Psoas muscle (tissue), 7 donors: ENCODE measurements at regions not wholly inside any gene's neighbourhood (a gene's known extent, or its start where the extent isn't known, plus 50 kb on each side); places are given as distances from the start of the nearest gene placed in this dataset.

Experiments
- ATAC-seq, 4 donors: fragments of 200-7000 bp; cut with Tn5 transposase; one replicate each; pipeline ENCODE4 v1.9.1; 2020; ENCODE audit warnings: moderate library complexity in 3 of 4, mild to moderate bottlenecking in 2 of 4
- DNase-seq, 2 donors: peaks; one replicate each; pipeline ENCODE4 v3.0.0-alpha.2; 2020
- H3K27ac ChIP-seq: fragments of 200-600 bp; one replicate; pipeline ENCODE4 v1.8.0; 2022
- H3K27me3 ChIP-seq, 3 donors: fragments of 200-600 bp in 1 of 3; one replicate each; pipeline versions ENCODE4 v1.6.1 to v1.8.0; 2013 to 2022; ENCODE audit warnings: low read length in 2 of 3, mild to moderate bottlenecking in 2 of 3, moderate library complexity in 1 of 3; ENCODE audit not compliant: insufficient read depth in 3 of 3
- H3K36me3 ChIP-seq, 2 donors: fragments of 200-600 bp in 1 of 2; one replicate each; pipeline versions ENCODE4 v1.6.1 to v1.8.0; 2013 to 2022; ENCODE audit warnings: low read depth in 1 of 2, mild to moderate bottlenecking in 1 of 2, moderate library complexity in 1 of 2; ENCODE audit not compliant: insufficient read depth in 1 of 2
- H3K4me1 ChIP-seq: fragments of 200-600 bp; one replicate; pipeline ENCODE4 v1.8.0; 2022
- H3K4me3 ChIP-seq: fragments of 200-600 bp; one replicate; pipeline ENCODE4 v1.8.0; 2022; ENCODE audit warnings: mild to moderate bottlenecking
- H3K9me3 ChIP-seq: fragments of 200-600 bp; one replicate; pipeline ENCODE4 v1.8.0; 2022
- WGBS, 3 donors: extraction: QIAGEN DNeasy Blood & Tissue Kit; methylation state at CpG; one replicate each; pipeline versions ENCODE4 v1.1.6 to v1.1.7; 2013; 5-methylcytosine and 5-hydroxymethylcytosine counted together
- intact Hi-C, 2 donors: fragments of 100-400 bp; cut with DNase I; formaldehyde crosslinking; loops; one replicate each; pipeline versions ENCODE4 v1.11.0 to v1.14.2; 2022
- TF ChIP-seq, protein P1 (sequence below): fragments of 200-600 bp; IDR thresholded peaks from one replicate; pipeline ENCODE4 v1.8.0; 2022; ENCODE audit warnings: antibody characterized with exemption
- donor health status: healthy with polysubstance abuse.
- donor health status: DM: no; HTN: no; CAD: no; lungs with moderate emphysema.
- donor health status: Bipolar disorder and iron deficiency.
- donor health status: healthy.
- donor health status: DM: yes; HTN: yes; CAD: no.
- donor health status: DM: no; HTN: no; CAD: no.
- donor health status: DM: yes; HTN: yes; CAD: no.

DNA sequence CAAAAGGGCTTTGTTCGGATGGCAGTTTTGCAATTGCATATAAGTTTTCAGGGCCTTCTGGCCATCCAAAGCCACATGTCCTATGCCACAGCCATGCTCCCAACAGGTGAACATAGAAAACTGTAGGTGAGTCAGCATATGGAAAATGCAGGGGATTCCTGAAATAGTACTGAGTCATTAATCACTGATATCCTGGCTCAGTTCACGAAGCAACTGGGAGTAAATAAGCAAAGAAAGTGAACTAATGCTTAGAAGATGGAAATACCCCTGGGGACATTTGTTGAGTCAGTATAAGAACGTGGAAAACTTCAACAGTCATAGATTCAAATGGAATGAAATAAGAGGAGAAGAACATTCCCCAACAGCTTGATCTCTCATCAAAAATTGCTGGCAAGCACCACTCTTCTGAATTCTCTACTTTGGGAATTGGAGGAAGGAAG, 148.9 kb upstream of the RUNX1 start:
- intact Hi-C loops, result no loop called here
- Histone ChIP-seq H3K27me3 (no peaks in the 10 kb centered on the region), H3K36me3 (no peaks in the 10 kb centered on the region), H3K4me3 (no peak overlapping the region), H3K9me3 (no peaks in the 10 kb centered on the region), H3K27ac (peak overlapping the region; percentile 72), H3K4me1 (peaks cover 36% of the 10 kb centered on the region)
- 30 to 38% (median 35%) methylated on average over 3 of the region's 3 CpGs for WGBS, 3 donors
- DNase-seq, result no peak
- ATAC-seq, result peak; percentile 51 to 70 (median 62)
- TF ChIP-seq, protein P1, sequence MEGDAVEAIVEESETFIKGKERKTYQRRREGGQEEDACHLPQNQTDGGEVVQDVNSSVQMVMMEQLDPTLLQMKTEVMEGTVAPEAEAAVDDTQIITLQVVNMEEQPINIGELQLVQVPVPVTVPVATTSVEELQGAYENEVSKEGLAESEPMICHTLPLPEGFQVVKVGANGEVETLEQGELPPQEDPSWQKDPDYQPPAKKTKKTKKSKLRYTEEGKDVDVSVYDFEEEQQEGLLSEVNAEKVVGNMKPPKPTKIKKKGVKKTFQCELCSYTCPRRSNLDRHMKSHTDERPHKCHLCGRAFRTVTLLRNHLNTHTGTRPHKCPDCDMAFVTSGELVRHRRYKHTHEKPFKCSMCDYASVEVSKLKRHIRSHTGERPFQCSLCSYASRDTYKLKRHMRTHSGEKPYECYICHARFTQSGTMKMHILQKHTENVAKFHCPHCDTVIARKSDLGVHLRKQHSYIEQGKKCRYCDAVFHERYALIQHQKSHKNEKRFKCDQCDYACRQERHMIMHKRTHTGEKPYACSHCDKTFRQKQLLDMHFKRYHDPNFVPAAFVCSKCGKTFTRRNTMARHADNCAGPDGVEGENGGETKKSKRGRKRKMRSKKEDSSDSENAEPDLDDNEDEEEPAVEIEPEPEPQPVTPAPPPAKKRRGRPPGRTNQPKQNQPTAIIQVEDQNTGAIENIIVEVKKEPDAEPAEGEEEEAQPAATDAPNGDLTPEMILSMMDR, result no peak

DNA sequence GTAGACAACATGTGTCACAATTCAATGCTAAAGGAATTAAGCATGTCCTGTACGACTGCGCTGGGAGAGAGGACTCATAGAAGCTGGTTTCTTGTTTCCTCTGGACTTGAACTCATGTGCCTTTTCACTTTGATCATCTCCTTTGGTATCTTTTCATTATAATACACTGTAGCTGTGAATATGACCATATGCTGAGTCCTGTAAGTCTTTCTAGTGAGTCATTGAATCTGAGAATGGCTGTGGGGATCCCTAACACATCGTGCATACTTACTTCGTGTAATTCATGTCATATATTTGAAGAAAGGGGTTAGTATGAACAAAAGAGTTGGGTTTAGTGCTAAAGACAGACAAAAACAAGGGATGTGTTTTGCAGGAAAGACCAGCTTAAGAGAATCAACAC, 148.1 kb upstream of the RUNX1 start:
- H3K4me1 ChIP-seq, result peaks cover 27% of the 10 kb centered on the region
- TF ChIP-seq, protein P1, result no peak
- H3K27me3 ChIP-seq, result no peaks in the 10 kb centered on the region
- 86 to 94% (median 89%) methylated on average over 4 of the region's 4 CpGs for WGBS, 3 donors
- no peak for DNase-seq
- no peaks in the 10 kb centered on the region for H3K9me3 ChIP-seq
- intact Hi-C loops, result no loop called here
- H3K4me3 ChIP-seq, result no peak overlapping the region
- peak overlapping the region; percentile 72 for H3K27ac ChIP-seq
- ATAC-seq, result no peak
- H3K36me3 ChIP-seq, result no peaks in the 10 kb centered on the region

GRCh38 chr21:35196128-35196527, 147.0 kb upstream of the RUNX1 start:
- no peak for ATAC-seq
- DNase-seq, result no peak
- intact Hi-C loops, result no loop called here
- Histone ChIP-seq H3K4me3 (no peak overlapping the region), H3K9me3 (no peaks in the 10 kb centered on the region), H3K36me3 (no peaks in the 10 kb centered on the region), H3K27me3 (no peaks in the 10 kb centered on the region), H3K4me1 (peaks cover 29% of the 10 kb centered on the region), H3K27ac (no peak overlapping the region)
- TF ChIP-seq, protein P1, result no peak
- 85 to 87% (median 86%) methylated on average over 5 of the region's 5 CpGs for WGBS, 3 donors

GRCh38 chr21:35195232-35195631, 146.1 kb upstream of the RUNX1 start:
- Histone ChIP-seq H3K4me1 (peaks cover 36% of the 10 kb centered on the region), H3K9me3 (no peaks in the 10 kb centered on the region), H3K4me3 (no peak overlapping the region), H3K36me3 (no peaks in the 10 kb centered on the region), H3K27ac (no peak overlapping the region), H3K27me3 (no peaks in the 10 kb centered on the region)
- peak in 1 of 4 donors; percentile 25 for ATAC-seq
- TF ChIP-seq, protein P1, result no peak
- DNase-seq, result no peak
- intact Hi-C loops, result no loop called here
- WGBS, 3 donors, result 92 to 100% (median 97%) methylated on average over 1 of the region's 1 CpG

DNA sequence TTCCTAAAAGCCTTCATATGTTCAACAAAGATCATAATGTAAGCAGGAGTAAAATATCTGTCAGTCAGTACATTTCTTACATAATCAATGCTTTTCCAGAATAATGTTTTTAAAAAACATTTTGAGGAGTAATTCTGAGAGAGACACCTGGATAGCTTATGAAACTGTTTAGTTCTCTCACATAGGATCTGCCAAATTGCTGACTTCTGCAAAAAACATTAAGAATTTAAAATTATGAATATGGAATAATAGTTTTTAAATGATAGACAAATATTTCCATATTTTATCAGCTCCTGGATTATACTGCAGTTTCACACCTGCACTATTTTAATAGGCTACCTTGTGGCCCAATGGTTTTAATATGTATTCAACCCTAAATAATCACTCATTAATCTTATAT, 142.7 kb upstream of the RUNX1 start:
- H3K27ac ChIP-seq, result no peak overlapping the region
- H3K4me3 ChIP-seq, result no peak overlapping the region
- intact Hi-C loops, result loop anchor here in 1 of 2 donors (5.0 kb wide), 1 partner anchor 139 kb away; no protein-coding TSS in a partner anchor
- TF ChIP-seq, protein P1, result no peak
- H3K9me3 ChIP-seq, result no peaks in the 10 kb centered on the region
- no peak for ATAC-seq
- no peaks in the 10 kb centered on the region for H3K27me3 ChIP-seq
- peaks cover 40% of the 10 kb centered on the region for H3K4me1 ChIP-seq
- H3K36me3 ChIP-seq, result no peaks in the 10 kb centered on the region
- no peak for DNase-seq
